VCaP (cell line): ENCODE measurements at regions not wholly inside any gene's neighbourhood (a gene's known extent, or its start where the extent isn't known, plus 50 kb on each side); places are given as distances from the start of the nearest gene placed in this dataset.
A peak's percentile ranks its signal among the peaks of the same experiment; 100 is the strongest.
"Not testable (repeated sequence)": the region's sequence is repeated elsewhere in the genome, so short reads cannot be mapped to it uniquely, and the experiment has no call there.

ENCODE experiments used
- H3K27ac ChIP-seq: fragments of 450-650 bp; 2 replicates; pipeline ENCODE4 v1.5.1; 2017
- CTCF ChIP-seq: fragments of 450-650 bp; conservative IDR thresholded peaks from 2 replicates; pipeline ENCODE4 v1.5.1; 2017; ENCODE audit warnings: mild to moderate bottlenecking, moderate library complexity

GRCh38 chr3:178131801-178132200 is 404.4 kb upstream of the KCNMB2 start:
- TF ChIP-seq CTCF = no peak
- H3K27ac ChIP-seq = peak overlapping the region; percentile 49

- H3K27ac ChIP-seq = peak overlapping the region; percentile 59
- TF ChIP-seq CTCF = no peak
Measured at GRCh38 chr3:178137206-178137605, 399.0 kb upstream of the KCNMB2 start.

GRCh38 chr3:178137831-178138230 is 398.4 kb upstream of the KCNMB2 start:
- H3K27ac ChIP-seq = peak overlapping the region; percentile 59; the same call in 1 of the 2 replicates

GRCh38 chr3:178139116-178139515 is 397.1 kb upstream of the KCNMB2 start:
- no peak for TF ChIP-seq CTCF
- H3K27ac ChIP-seq = no peak overlapping the region

More at GRCh38 chr3:178137831-178138230, 398.4 kb upstream of the KCNMB2 start:
- TF ChIP-seq CTCF = no peak

GRCh38 chr3:178140531-178141304 is 395.5 kb upstream of the KCNMB2 start:
- no peak for TF ChIP-seq CTCF
- H3K27ac ChIP-seq = no peak overlapping the region

GRCh38 chr3:178141305-178141684 is 394.9 kb upstream of the KCNMB2 start:
- H3K27ac ChIP-seq = not testable (repeated sequence)

- TF ChIP-seq CTCF = no peak
- H3K27ac ChIP-seq = peak overlapping the region; percentile 84
Measured at GRCh38 chr3:178146406-178146831, 389.8 kb upstream of the KCNMB2 start.

- H3K27ac ChIP-seq = peak overlapping the region; percentile 84
- no peak for TF ChIP-seq CTCF
Measured at GRCh38 chr3:178147001-178147400, 389.2 kb upstream of the KCNMB2 start.
